ENCODE measurements at regions not wholly inside any gene's neighbourhood (a gene's known extent, or its start where the extent isn't known, plus 50 kb on each side); places are given as distances from the start of the nearest gene placed in this dataset.

- H3K27me3 ChIP-seq (replicated peaks; ENCODE audit: insufficient read depth, low read length): no peaks in the 10 kb centered on the region
- H3K4me3 ChIP-seq (ENCODE audit: low read length): no peak overlapping the region
- no peaks in the 10 kb centered on the region for H3K79me2 ChIP-seq (ENCODE audit: low read length)
- no peaks in the 10 kb centered on the region for H4K20me1 ChIP-seq (ENCODE audit: insufficient read depth, low read length)
- no peaks in the 10 kb centered on the region for H3K9me3 ChIP-seq (replicated peaks; ENCODE audit: insufficient read depth, low read length)
- H3K36me3 ChIP-seq (replicated peaks; ENCODE audit: insufficient read depth, low read length): no peaks in the 10 kb centered on the region
- H2AFZ ChIP-seq (ENCODE audit: low read length): no peak overlapping the region; the same call in 1 of the 2 replicates
- H3K9me2 ChIP-seq (replicated peaks; ENCODE audit: insufficient read depth, low read length): no peaks in the 10 kb centered on the region
- DNase-seq: peak; percentile 60
- H3F3A ChIP-seq (ENCODE audit: insufficient read depth, low read length): no peaks in the 10 kb centered on the region
- no peak overlapping the region for H3K9ac ChIP-seq (ENCODE audit: low read length)
- no peak overlapping the region for H3K27ac ChIP-seq (ENCODE audit: low read length)
- H3K4me1 ChIP-seq (ENCODE audit: low read length): no peaks in the 10 kb centered on the region
- H3K4me2 ChIP-seq (ENCODE audit: low read depth, low read length): no peak overlapping the region
- peak; percentile 62 for TF ChIP-seq CTCF (IDR thresholded peaks at IDR 0.05; ENCODE audit: low read length)
- no peak for TF ChIP-seq EZH2 (optimal IDR thresholded peaks at IDR 0.05; ENCODE audit: low read depth, low read length)
These were observed 500.9 kb downstream of the DIRAS2 start for GRCh38 chr9:90141723-90142122.

- peak; percentile 72 for TF ChIP-seq CTCF (IDR thresholded peaks at IDR 0.05; ENCODE audit: low read length)
- no peak for TF ChIP-seq EZH2phosphoT487 (IDR thresholded peaks at IDR 0.05; ENCODE audit: low read length)
- TF ChIP-seq EZH2 (optimal IDR thresholded peaks at IDR 0.05; ENCODE audit: low read depth, low read length): no peak
- Histone ChIP-seq H3K9me2 (replicated peaks; ENCODE audit: insufficient read depth, low read length) (no peaks in the 10 kb centered on the region), H3F3A (ENCODE audit: insufficient read depth, low read length) (no peaks in the 10 kb centered on the region), H3K4me3 (ENCODE audit: low read length) (no peak overlapping the region), H3K79me2 (ENCODE audit: low read length) (no peaks in the 10 kb centered on the region), H3K27ac (ENCODE audit: low read length) (no peak overlapping the region), H3K4me2 (ENCODE audit: low read depth, low read length) (no peak overlapping the region), H3K27me3 (replicated peaks; ENCODE audit: insufficient read depth, low read length) (no peaks in the 10 kb centered on the region), H3K9me3 (replicated peaks; ENCODE audit: insufficient read depth, low read length) (no peaks in the 10 kb centered on the region), H3K4me1 (ENCODE audit: low read length) (no peaks in the 10 kb centered on the region), H4K20me1 (ENCODE audit: insufficient read depth, low read length) (no peaks in the 10 kb centered on the region), H2AFZ (ENCODE audit: low read length) (no peak overlapping the region), H3K36me3 (replicated peaks; ENCODE audit: insufficient read depth, low read length) (no peaks in the 10 kb centered on the region), H3K9ac (ENCODE audit: low read length) (no peak overlapping the region)
- peak; percentile 67 for DNase-seq
These were observed 500.0 kb downstream of the DIRAS2 start for GRCh38 chr9:90142580-90142979.

- Histone ChIP-seq H3K27ac (ENCODE audit: low read length) (no peak overlapping the region), H2AFZ (ENCODE audit: low read length) (no peak overlapping the region), H3F3A (ENCODE audit: insufficient read depth, low read length) (no peaks in the 10 kb centered on the region), H3K9me2 (replicated peaks; ENCODE audit: insufficient read depth, low read length) (no peaks in the 10 kb centered on the region), H3K9me3 (replicated peaks; ENCODE audit: insufficient read depth, low read length) (no peaks in the 10 kb centered on the region), H3K27me3 (replicated peaks; ENCODE audit: insufficient read depth, low read length) (no peaks in the 10 kb centered on the region), H3K4me1 (ENCODE audit: low read length) (no peaks in the 10 kb centered on the region), H3K4me2 (ENCODE audit: low read depth, low read length) (no peak overlapping the region), H4K20me1 (ENCODE audit: insufficient read depth, low read length) (no peaks in the 10 kb centered on the region), H3K9ac (ENCODE audit: low read length) (no peak overlapping the region), H3K4me3 (ENCODE audit: low read length) (no peak overlapping the region), H3K36me3 (replicated peaks; ENCODE audit: insufficient read depth, low read length) (no peaks in the 10 kb centered on the region), H3K79me2 (ENCODE audit: low read length) (no peaks in the 10 kb centered on the region)
- no peak for TF ChIP-seq CTCF (IDR thresholded peaks at IDR 0.05; ENCODE audit: low read length)
- TF ChIP-seq EZH2phosphoT487 (IDR thresholded peaks at IDR 0.05; ENCODE audit: low read length): no peak
- TF ChIP-seq EZH2 (optimal IDR thresholded peaks at IDR 0.05; ENCODE audit: low read depth, low read length): no peak
- no peak for DNase-seq
These were observed 495.2 kb downstream of the DIRAS2 start for GRCh38 chr9:90147426-90147825.
